ENCODE measurements at regions not wholly inside any gene's neighbourhood (a gene's known extent, or its start where the extent isn't known, plus 50 kb on each side); places are given as distances from the start of the nearest gene placed in this dataset.
"Not testable (repeated sequence)": the region's sequence is repeated elsewhere in the genome, so short reads cannot be mapped to it uniquely, and the experiment has no call there.

DNA sequence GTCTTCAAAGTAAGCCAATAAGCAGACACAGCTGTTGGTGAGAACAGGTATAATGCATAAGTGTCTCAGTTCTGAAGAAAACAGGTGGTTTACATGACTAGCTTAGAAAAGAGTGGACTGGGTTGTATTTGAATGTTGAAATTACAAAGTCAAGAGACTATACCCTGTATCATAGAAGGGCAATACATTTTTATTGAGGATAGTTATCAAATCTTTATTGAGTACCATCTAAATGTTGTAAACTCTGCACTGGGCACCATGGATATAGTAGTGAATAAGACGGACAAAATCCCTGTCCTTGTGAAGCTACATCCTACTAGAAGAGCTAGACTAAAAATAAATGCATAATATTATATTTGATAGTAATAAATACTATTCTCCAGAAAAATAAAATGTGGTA, 88.5 kb upstream of the CDC42EP3 start:
- not testable (repeated sequence) for DNase-seq

DNA sequence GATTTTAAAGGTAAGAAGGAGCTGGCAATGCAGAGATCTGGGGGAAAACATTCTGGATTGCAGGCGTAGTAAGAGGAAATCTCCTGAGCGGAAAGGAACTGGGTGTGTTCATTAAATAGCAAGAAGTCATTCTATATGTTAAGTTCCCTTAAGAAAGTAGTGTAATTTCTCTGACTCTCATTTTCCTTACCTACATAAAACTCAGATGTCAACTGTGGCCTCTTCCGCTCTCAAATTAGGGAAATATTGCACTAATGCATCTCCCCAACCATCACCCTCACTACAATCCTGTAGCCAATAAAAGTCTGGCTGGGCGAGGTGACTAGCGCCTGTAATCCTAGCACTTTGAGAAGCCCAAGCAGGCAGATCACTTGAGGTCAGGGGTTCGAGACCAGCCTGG, 89.0 kb upstream of the CDC42EP3 start:
- no peak for DNase-seq

DNA sequence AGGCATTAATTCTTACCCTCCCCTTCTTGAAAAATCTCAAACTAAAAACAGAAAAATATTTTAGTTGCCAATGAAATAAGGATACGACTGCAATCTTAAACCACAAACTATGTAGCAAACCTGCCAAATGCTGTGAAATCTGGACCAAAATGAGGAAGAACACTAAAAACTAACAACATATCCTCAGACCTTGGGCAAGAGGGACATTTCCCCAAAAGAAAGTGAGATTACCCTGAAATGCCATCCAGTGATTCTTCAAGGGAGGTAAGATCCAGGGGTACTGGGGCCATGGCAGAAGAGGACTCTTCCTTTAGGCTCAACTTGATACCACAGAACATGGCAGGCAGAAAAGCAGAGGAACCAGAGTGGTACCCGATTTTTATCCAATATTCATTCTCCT, 90.8 kb upstream of the CDC42EP3 start:
- not testable (repeated sequence) for DNase-seq

DNA sequence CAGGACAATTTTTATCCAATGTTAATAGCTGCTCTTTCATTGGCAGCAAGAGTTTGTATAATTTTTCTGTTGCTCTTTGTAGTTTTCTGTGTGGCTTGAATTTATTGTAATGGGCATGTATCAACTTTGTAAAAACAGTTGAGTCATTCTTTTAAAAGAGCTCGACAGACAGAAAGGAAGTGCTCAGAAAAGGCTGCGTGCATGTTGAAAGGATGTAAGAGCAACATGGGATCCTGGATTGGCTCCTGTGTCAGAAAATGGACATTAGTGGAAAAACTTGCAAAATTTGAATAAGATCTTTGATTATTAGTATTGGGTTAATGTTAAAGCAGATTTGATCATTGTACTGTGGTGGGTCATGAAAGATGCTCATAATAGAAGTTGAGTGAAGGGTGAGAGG, 93.3 kb upstream of the CDC42EP3 start:
- DNase-seq, result no peak

DNA sequence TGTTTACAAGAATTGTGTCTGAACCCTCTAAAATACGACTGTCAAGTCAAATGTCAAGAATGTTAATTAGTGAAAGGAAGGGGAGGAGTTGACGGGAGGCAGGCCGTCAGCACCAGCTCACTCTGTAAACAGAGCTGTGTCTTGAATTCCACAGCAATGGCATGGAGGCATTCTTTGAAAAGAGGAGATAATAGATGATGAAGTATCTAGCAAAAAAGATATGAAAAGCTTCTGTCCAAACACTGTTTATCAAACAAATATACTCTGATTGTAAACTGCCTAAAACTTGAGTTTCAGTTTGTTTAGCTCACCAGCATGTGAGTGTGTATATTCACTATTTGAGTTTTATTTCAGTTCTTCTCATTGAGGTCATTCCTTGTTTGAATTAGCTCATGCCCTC, 94.7 kb upstream of the CDC42EP3 start:
- DNase-seq, result no peak

DNA sequence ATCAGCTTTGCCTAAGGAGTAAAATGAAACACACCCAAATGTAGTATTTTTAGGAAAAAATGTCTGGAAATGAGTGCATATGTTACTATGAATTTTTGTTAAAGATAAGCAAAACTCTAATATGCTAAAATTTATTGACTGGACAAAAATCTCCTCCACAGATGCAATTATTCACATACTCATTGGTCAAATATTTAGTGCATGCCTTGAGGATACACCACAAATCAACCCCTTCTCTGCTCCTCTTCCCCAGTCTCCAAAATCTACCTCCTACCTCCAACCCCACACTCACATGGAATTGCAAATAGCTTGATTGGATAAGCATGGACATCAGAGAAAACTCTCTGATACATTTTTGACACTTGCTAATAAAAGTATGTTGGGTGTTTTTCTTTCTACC, 95.6 kb upstream of the CDC42EP3 start:
- DNase-seq, result no peak

DNA sequence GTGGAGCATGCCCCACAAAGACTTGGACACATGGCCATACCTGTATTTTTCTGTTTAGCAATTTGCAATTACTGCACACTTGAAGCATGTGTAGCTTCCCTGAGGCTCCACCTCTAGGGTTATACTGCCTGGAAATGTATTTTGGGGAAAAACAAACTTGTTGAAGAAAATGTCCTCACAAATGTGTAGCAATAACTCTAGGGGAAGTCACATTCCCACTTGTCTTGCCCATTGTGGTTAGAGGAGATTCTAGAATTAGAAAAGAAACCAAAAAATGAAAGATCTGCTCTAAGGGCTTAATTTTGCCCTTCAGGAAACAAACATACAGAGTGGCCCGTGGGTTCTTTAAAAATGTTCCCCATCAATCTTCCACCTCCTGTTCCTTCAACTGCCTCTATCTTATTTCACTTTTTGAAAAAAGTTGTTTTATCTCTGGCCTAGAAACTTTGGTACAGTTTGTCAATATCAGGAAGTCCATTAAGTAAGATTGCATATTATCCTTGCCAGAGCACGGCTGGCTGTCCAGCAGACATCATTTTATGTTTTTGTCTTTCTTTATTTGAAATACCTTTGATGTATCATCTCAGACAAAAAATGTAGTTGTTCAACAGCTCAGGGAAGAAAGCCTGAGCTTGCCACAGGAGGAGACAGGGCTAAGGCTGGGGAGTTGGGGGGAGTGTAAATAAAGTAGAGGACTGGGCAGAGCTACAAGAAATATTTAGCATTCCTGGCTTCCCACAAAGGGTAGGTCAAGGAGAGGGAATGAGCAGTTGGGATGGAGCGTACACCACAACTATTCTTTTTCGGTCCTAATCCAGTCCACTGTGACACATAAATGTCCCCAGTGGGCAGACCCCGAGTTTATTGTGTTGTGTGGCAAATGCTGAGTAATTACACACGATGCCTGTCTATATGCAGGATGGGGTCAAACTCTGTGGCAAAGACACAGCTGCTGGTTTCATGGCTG, 96.8 kb upstream of the CDC42EP3 start:
- DNase-seq, result no peak

DNA sequence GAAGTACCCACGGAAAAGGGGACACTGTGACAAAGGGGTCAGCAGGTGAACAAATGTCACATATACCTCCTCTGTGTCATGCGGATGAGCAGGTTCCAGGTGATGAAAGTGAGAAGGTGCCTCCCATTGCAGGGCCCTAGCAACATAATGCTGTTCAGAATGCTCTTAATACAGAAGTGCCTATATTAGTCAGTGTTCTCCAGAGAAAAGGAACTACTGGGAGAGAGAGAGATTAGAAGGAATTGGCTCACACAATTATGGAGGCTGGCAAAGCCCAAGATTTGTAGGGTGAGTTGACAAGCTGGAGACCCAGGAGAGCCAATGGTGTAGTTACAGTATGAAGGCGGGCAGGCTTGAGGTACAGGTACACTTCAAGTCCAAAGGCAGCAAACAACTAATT, 98.1 kb upstream of the CDC42EP3 start:
- DNase-seq, result no peak

DNA sequence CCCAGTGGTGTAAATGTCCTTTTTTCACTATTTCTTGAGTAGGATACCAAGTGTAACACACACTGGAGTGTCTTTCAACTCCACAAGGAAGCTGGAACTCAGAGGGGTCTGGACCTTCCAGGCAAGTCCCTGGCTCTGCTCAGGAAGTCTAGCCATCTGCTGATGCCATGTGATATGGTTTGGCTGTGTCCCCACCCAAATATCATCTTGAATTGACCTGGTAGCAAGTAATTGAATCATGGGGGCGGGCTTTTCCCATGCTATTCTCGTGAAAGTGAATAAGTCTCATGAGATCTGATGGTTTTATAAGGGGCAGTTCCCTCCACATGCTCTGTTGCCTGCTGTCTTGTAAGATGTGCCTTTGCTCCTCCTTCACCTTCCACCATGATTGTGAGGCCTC, 99.4 kb upstream of the CDC42EP3 start:
- DNase-seq, result no peak

DNA sequence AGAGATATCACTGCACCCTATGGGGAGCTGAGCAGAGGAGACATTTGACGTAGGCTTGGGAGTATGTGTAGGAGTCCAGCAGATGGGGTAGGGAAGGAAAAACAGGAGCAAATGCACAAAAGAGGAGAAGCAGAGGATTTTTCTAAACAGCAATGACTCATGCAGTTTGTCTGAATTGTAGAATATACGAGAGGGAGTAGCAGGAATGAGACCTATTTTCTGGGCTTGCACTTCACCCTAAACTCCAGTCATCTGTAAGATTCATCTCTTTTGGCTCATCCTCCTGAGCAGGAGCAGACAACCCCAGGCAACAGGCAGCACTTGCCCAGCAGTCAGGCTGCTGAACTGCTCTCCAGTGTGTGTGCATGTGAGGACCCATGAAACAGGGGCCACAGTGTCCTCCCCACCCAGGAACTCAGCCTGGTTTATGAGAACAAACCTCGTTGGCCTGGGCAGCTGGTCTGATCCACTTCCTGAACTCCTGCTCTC, 100.2 kb upstream of the CDC42EP3 start:
- no peak for DNase-seq

DNA sequence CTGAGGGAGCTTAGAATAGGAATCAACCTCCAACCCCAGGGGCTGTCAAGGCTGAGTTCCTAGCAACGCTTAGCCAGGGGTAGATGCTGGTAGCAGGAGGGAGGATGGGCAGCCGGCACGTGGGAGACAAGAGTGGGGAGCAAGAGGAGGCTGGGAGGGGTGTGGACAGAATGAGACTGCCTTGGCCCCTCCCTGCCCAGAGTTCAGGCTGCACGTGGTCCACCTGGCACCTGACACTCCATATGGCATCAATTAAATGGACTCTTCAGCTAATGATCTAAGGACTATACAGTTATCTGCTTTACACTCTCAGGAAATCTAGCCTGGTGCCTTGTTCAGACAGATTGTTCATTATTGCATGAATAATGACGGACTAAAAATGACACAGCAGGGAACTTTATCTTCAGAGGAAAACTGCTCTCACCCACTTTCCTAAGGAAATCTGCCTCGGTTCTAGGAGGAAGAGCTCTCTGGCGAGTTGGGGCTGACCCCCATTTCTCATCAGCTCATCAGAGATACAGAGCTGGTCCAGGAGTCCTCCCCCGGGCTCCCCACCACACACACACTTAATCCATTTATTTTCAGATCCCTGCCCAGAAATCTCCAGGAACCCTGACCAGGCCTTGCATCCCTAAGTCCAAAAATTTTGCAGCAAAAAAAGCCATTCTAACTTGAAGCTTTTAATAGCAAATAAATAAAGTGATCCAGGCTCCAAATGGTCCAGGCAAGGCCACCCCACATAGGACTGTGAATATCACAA, 102.1 kb upstream of the CDC42EP3 start:
- DNase-seq, result no peak

DNA sequence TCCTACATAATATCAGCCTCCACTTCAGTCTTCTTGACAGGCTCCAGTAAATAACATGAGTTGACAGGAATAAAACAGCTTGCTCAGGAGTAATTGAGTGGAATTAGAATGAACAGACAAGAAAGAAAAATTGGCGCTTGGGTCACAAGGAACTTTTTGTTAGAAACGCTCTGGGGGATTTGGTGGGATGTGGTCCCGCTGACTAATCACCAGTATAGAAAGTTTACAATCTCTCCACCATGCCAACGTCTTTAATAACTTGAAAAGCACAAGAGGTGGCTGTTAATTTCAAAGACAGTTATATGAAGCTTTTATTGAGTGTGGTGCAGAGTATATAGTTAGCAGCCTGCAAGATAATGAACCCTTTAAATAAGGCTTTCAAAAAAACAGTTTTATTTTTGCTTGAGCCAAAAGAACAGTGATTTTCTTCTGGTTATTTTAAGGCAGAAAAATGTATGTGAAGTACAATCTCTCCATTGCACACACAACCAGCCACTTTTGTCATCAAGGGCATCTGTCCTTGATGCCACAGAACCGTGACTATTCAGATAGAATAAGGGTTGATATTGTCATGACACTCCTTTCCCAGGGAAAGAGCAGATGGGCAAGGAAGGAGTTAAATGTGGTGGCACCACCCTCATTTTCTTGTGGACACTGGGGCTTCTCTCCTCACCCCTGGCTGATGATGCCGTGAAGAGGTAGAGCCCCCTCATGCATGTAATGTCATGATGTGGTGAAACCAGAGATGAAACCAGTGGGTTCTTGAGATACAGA, 102.9 kb upstream of the CDC42EP3 start:
- not testable (repeated sequence) for DNase-seq

DNA sequence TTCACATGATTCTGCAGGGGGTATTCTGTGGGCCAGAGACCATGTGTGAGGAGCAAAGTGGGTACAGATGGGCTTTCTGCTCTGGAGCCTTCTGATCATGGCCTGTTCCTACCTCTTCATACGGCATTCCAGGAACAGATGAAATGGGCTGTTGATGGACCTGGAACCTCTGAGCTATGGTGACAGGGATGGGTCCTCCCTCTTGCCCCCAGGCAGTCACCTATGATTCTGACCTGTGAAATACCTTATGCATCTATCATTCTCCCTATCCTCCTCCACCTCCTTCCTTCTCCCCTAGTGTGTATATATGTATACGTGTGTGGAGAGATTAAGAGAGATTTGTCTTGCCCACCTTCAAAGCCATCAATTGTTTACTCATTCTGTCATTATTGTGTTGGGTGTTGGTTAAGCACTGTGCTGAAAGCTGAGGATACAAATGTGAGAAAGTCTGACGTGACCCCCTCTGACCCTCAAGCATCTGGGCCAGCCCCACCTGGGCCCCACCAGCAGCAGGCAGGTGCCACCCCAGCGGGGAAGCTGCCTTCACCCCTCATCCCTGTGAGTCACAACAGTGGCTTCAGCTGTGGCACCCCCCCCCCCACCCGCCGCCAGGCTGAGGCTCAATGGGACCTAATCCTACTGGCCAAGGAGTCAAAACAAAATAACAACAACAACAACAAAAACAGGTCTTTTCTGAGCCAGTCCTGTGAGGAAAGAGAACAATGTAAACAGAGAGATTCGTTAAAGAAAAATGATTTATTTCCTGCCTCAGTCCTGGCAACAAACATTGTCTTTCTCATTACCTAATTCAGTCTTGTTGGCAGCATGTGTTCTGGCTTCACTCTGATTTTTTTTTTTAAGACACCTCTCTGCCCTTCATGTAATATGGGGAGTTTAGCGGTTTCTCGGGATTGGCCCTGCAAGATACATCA, 103.8 kb upstream of the CDC42EP3 start:
- no peak for DNase-seq

DNA sequence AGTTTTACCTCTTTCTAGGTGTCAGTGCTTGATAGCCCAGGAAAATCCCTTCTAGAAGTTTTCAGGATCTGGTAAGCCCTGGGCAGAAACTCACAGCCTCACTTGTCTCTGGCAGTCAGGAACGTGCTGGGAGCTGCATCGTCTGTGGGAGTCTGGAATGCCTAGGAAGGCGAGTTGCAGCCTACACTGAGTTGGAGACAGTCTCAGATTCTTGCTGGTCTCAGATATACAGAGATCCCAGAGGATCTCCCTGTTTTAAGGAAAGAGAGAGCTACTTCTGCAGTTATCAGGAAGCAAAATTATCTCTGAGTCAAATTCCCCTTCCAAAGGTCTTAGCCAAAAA, 104.4 kb upstream of the CDC42EP3 start:
- no peak for DNase-seq

DNA sequence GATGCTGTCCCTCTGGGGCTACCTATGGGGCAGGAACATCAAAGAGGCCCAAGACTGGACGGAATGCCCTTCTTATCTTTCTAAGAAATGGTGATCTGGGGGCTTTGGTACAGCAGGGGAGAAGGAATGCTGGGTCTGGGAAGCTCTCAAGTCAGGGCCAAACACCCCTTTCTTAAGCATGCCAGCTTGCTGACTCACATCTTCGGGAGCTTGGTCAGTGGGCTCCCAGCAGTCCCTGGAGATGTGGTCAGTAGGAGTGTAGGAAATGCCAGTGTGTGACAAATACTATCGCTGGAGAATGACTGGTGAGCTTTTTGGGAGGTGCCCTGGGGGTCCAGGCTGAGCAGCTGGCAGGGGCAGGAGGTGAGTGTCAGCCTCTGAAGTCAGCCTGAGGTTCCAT, 105.0 kb upstream of the CDC42EP3 start:
- DNase-seq, result no peak

DNA sequence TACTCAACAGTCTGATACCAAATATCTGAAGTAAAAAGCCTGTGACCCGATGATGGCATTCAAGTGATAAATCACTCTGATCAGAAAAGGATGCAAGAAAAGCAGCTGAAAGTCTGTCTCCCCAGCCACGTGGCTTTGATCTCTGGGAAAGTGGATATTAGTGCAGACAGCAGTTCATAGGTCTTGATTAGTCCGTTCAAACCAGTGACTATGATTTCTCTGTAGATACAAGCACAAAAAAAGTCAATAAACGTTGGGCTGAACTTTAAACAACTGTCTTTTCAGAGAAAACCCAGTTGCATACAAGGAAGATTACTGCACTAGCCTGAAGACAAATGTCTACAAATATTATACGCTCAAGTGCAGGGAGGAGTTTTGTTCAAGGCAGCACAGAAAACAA, 107.7 kb upstream of the CDC42EP3 start:
- no peak for DNase-seq

DNA sequence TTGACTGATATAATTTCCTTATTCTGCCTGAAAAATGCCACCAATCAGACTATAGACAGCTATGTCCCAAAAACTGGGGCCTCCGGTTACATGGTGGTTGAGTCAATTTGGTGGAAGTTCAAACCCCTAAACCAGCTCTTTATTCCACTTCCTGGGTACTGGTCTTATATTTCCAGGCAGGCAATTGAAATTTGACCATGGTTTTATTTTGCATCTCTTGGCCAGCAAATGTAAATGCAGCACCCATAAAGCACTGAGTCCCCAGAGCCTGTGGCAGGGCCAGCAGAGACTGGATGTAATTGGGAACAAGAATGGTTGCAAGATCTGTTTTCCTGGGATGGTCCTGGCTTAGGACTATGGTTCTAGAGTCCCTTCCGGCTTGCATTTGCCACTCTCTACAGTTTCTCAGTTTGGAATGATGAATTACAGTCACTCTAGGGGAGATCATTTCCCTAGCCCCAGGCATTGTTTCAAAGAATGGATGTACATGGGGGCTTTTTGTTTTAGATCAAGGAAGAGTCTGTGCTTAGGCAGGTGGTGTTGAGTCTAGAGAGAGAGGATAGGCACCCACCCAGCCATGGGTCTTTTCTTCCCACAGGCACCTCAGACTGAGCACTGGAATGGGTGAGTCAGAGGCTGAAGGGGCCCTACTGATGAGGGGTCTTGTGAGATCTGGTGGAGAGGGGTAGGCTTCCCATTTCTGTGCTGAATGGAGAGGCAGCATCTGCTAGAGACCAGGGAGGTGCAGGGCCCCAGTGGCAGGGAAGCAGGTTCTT, 108.4 kb upstream of the CDC42EP3 start:
- no peak for DNase-seq

DNA sequence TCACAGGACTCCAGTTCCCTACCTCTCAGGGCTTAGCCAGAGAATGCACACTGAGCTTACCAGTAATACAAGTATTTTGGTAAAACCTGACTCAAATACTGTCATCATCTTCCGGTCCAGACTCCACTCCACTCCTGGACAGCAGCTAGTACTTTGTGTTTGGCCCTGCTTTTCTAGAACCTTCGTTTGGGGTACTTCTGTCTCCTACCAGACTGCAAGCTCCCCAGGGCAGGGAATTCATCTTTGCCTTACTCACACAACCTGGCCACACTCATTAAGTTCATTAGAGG, 108.9 kb upstream of the CDC42EP3 start:
- no peak for DNase-seq

DNA sequence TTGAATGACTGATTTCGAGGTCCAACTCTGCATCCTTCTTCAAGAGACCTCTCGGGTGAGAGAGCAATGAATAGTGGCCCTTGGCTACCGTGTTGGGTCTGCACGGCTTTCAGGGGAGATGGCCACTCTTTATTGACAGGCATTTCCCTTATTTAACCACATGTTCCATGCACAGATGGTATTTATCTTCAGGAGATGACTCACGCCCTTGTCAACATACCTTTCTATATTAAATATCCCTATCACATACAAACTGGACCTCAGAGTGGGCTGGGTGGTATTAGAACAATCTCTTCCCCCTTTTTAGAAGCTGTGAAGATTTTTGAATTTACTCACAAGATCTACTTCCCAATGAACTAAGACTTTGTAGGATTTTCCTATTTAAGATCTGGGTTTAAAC, 109.6 kb upstream of the CDC42EP3 start:
- no peak for DNase-seq

DNA sequence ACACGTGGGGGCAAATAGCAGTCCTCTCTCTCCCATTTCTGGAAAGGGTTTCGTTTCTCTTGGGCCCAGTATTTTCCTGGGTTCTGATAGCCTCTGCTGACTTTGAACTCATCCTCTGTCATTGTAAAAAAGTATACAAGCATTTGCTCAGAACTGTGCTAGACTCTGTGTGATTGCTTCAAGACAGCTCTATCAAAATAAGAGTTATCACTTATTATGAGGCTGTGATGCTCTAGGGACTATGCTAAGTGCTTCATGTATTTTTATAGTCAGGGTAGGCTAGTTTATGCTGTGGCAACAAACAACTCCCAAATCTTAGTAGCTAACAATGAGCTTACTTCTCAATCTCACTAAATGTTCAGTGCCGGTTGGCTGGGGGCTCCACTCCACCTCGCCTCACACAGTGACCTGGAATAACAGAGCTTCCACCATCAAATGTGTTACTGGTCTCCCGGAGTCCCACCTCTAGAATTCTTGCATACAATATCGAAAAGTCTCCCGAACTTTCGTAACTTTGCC, 110.8 kb upstream of the CDC42EP3 start:
- no peak for DNase-seq

DNA sequence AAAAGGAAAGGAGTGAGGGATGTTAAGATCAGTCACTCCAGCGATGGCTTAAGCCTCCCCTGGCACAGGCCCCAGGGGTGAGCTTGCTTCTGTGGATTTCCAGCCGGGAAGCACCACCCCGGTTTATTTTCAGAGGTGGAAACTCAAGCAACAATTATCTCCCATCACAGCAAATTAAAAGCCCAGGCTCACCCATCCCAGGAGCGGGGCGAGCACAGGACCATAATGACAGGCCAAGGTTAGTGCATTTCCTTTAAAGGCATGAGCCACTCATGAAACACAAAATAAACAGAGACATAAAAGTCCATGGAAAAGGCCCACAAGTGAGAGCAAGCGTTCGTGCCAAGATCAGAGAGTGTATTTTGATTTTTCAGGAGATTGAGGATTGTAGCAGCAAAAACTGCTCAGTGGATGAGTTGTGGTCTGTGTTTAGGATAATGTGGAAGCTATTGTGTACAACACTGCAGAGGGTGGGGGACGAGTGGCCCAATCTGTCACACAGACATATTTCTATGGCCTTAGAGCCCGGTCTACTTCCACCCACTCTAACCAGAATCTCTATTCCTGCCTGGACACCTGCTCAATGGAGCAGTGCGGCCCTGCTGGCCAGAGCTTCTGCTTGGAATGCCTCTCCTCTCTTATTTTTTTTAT, 111.4 kb upstream of the CDC42EP3 start:
- DNase-seq, result no peak
